ENCODE measurements at regions not wholly inside any gene's neighbourhood (a gene's known extent, or its start where the extent isn't known, plus 50 kb on each side); places are given as distances from the start of the nearest gene placed in this dataset.
"Not testable (repeated sequence)": the region's sequence is repeated elsewhere in the genome, so short reads cannot be mapped to it uniquely, and the experiment has no call there.

DNA sequence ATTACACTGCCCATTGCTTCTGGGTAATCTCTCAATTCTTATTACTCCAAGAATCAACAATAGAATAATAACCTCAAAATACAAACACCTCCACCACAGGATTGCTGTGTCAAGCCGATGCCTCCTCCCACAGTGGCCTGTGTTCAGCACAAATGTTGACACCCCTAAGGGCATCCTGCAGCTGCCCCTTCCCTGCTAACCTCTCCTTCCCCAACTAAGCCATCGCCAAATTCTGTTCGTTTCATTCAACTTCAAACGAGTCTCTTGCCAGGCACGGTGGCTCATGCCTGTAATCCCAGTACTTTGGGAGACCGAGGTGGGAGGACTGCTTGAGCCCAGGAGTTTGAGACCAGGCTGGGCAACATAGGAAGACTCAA, 155.2 kb downstream of the ATP6V0E2 start:
- TF ChIP-seq EZH2 (IDR thresholded peaks at IDR 0.05; ENCODE audit: borderline replicate concordance, low read length); CTCF (IDR thresholded peaks at IDR 0.05; ENCODE audit: low read length): not testable (repeated sequence)
